ENCODE measurements at regions not wholly inside any gene's neighbourhood (a gene's known extent, or its start where the extent isn't known, plus 50 kb on each side); places are given as distances from the start of the nearest gene placed in this dataset.
"Not testable (repeated sequence)": the region's sequence is repeated elsewhere in the genome, so short reads cannot be mapped to it uniquely, and the experiment has no call there.

GRCh38 chr6:6962086-6962485, 145.7 kb upstream of the RREB1 start:
- DNase-seq = no peak

- DNase-seq = no peak
These were observed 145.1 kb upstream of the RREB1 start for GRCh38 chr6:6962699-6963098.

- not testable (repeated sequence) for DNase-seq
These were observed 144.4 kb upstream of the RREB1 start for GRCh38 chr6:6963390-6963789.

GRCh38 chr6:6964675-6965074, 143.1 kb upstream of the RREB1 start:
- DNase-seq = no peak

- no peak for DNase-seq
These were observed 141.6 kb upstream of the RREB1 start for GRCh38 chr6:6966127-6966526.

GRCh38 chr6:6966569-6966968, 141.2 kb upstream of the RREB1 start:
- DNase-seq = no peak

- DNase-seq = no peak
These were observed 139.4 kb upstream of the RREB1 start for GRCh38 chr6:6968357-6968730.

- no peak for DNase-seq
These were observed 138.8 kb upstream of the RREB1 start for GRCh38 chr6:6968731-6969552.

- DNase-seq = no peak
These were observed 138.0 kb upstream of the RREB1 start for GRCh38 chr6:6969761-6970223.

GRCh38 chr6:6970851-6971250, 136.9 kb upstream of the RREB1 start:
- no peak for DNase-seq

GRCh38 chr6:6971369-6971768, 136.4 kb upstream of the RREB1 start:
- DNase-seq = no peak

GRCh38 chr6:6972456-6972855, 135.3 kb upstream of the RREB1 start:
- DNase-seq = no peak

GRCh38 chr6:6973721-6974120, 134.0 kb upstream of the RREB1 start:
- no peak for DNase-seq

- DNase-seq = no peak
These were observed 132.2 kb upstream of the RREB1 start for GRCh38 chr6:6975459-6976111.

- DNase-seq = no peak
These were observed 131.6 kb upstream of the RREB1 start for GRCh38 chr6:6976193-6976592.

GRCh38 chr6:6978731-6979130, 129.0 kb upstream of the RREB1 start:
- no peak for DNase-seq

GRCh38 chr6:6980999-6981597, 126.7 kb upstream of the RREB1 start:
- DNase-seq = no peak

- DNase-seq = no peak
These were observed 126.0 kb upstream of the RREB1 start for GRCh38 chr6:6981681-6982322.

- no peak for DNase-seq
These were observed 125.1 kb upstream of the RREB1 start for GRCh38 chr6:6982663-6983062.

- no peak for DNase-seq
These were observed 123.0 kb upstream of the RREB1 start for GRCh38 chr6:6984585-6985366.

GRCh38 chr6:6986344-6986743, 121.4 kb upstream of the RREB1 start:
- no peak for DNase-seq

GRCh38 chr6:6987749-6988148, 120.0 kb upstream of the RREB1 start:
- DNase-seq = no peak

- DNase-seq = not testable (repeated sequence)
These were observed 117.7 kb upstream of the RREB1 start for GRCh38 chr6:6990059-6990458.
